ENCODE measurements at regions not wholly inside any gene's neighbourhood (a gene's known extent, or its start where the extent isn't known, plus 50 kb on each side); places are given as distances from the start of the nearest gene placed in this dataset.
"Not testable (repeated sequence)": the region's sequence is repeated elsewhere in the genome, so short reads cannot be mapped to it uniquely, and the experiment has no call there.

DNA sequence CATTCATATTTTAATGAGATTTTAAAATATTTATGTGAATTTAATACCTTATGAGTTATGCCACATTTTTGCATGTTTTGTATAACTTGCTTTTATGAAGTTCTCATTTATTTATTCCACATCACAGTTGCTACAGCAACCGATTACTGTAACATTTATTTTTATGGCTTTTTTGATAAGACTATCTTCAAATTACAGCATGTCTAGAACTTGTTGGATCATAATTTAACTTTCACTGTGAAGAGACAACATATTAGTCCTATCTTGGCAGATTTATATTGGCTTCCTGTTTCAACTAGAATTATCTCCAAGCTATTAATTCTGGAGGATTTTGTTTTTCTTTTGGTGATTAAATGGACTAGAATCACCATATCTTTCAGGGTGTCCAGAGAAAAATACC lies 793.7 kb upstream of the SLITRK5 start:
- DNase-seq, result no peak

DNA sequence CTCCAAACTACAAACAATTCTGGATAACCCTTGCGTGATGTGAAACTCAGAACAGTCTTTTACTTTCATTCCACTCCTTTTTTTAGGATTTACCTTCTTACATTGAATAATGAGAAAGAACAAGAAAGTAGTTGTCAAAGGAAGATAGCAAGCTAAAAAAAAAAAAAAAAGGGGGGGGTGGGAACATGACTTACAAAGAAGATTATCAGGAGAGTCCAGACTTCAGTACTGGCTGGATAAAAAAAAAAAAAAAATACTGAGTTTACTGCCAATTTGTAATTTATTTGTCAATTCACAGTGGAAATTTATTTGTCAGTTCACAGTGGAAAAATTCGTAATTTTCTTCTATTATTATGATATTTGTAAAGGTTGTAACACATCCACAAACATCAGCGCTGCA lies 792.4 kb upstream of the SLITRK5 start:
- DNase-seq, result no peak

DNA sequence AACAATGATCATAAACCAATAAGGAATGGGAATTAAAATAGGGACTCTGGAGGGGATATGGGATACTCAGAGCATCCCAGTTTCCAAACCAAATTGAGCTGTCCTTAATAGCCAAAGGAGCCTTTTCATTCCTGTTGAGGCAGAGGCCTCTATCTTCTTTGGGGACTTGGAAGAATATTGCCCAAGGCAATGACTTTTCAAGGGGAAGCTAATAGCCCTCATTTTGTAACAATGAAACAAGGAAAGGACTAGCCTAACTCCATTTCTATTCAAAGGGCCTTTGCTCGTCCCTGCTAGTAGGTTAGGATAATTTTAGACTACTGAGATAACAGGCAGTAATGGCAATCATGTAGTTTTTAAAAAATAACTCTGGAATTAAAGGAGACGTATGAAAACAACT lies 789.8 kb upstream of the SLITRK5 start:
- no peak for DNase-seq

DNA sequence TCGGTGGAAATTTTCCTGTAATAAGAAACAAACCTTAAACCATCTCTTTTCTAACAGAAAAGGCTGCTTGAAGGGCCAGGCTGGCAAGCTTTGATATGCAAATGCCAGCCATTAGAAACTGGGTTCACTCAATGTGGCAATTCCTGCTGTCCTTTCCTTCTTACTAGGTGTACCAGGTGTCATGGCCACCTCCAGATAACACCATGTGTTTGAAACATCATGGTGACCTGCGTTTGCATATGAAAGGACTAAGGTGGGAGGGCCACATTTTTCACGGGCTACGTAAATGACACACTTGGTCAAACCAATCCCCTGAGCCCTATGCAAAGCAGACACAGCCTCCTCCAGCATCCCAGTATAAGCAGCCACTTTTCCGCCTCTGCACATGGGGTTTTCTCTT lies 789.1 kb upstream of the SLITRK5 start:
- DNase-seq, result no peak

DNA sequence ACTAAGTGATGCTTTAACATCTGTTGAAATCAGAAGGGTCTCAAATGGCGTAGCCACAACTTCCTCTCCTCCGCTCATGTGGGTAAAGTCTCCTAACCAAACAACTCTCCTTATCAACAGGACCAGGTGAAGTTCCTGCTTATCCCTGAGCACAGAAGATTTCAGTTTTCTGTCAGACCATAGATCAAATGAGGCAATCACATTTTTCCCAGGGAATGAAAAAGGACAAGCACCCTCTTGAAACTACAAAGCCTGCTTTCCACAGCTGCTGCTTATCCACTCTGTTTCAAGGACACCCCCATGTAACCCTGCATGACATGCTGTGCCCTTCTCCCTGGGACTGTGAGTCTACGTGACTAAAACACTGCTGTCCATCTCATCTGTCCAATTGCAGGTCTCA lies 788.3 kb upstream of the SLITRK5 start:
- DNase-seq, result no peak

DNA sequence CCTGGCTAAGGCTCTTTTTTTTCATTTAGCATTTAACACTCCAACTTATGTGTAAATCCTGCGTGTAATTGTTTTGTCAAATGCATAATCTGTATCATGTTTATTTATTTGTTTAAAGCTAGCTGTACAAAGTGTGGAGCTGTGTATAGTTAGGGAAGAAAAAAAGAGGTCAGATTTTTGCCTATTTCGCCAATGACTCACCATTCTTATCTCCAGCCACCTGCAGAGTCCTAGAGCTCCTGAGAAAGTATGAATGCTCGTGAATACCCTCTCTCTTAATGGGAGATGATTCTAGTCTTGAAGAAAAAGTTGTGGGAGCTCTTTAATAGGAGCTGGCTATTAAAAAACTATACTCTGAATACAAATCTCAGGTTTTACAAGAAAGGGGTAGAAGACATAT lies 778.8 kb upstream of the SLITRK5 start:
- no peak for DNase-seq

DNA sequence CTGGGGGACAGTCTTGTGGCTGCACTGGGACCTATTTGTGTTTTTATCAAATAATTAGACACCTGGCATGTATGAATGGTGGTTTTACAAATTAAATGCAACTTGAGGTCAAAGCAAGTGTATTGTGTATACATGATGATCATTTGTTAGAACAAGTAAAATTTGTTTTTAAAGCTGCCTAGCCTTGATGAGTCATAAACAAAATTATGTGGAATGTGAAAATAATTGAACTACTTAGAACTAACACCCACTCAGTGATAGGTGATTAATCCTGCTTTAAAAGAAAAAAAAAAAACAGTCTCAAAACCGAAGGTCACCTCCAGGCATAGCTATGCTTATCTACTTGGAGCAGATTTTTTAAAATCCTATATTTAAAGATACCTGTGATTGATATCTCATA lies 770.3 kb upstream of the SLITRK5 start:
- no peak for DNase-seq

DNA sequence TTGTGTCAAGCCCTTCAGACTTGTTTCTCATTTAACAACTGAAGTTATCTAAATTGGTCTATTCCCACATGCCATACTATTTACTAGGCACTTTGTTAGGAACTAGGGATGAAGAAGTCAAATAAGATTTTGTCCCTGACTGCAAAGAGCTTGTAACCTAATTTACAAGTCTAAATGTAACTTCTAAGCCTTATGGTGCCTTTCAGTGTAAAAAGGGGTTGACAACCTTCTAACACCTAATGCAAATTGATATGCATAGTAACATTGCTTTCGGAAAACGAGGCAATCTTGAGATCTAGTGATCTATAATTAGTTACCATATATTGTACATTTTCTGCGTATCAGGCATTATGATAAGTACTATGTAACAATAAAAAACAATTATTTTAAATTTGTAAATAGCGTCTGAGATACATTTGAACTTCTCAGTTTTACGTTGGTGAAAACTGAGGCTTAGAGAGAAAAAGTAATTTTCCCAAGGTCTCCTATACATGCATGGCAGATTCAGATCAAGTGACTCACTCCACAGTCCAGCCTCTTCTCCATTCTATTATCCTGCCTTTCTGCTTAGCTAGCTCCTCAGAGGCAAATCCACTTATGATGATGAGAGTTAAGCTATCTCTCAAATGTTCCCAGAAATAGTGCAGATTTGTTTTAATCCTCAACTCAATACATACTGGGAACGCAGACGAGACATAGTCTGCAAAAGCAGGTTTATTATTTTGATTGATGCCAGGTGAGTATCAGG lies 764.9 kb upstream of the SLITRK5 start:
- no peak for DNase-seq

DNA sequence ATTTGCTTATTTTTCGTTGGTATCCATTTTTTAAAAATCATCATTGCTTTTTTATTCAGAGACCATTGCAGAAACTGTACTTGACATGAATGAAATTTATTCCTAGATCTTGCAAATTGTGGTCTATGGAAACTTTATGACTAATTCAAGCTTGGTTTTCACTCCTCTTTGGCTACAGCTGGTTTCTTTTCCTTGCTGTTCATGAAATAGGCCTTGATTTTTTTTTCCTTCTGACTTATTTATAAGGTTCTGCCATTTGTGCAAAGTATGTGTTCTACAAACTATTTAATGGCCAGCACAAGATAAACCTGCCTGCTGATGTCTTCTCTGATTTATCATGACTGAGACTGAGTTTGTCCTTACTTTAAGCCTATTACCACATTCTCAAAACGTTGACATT lies 764.0 kb upstream of the SLITRK5 start:
- no peak for DNase-seq

DNA sequence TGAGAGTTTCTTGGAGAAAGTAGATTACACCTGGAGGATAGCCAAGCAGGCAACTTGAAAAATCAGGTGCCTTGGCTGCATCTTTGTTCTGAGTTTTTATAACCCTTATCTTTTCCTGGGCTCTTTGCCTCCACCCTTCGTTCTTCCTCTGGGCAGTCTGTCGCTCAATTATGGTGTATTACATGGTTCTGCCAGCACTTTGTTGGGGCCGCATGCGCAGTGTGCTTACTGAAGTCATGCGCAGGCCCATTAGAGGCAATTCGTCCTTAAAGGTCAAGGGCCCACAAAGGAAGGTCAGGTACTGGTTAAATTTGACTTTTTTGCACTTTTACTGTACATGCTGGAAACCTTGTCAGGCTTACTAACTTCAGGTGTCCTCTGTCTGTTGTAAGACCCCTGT lies 761.9 kb upstream of the SLITRK5 start:
- DNase-seq, result no peak

DNA sequence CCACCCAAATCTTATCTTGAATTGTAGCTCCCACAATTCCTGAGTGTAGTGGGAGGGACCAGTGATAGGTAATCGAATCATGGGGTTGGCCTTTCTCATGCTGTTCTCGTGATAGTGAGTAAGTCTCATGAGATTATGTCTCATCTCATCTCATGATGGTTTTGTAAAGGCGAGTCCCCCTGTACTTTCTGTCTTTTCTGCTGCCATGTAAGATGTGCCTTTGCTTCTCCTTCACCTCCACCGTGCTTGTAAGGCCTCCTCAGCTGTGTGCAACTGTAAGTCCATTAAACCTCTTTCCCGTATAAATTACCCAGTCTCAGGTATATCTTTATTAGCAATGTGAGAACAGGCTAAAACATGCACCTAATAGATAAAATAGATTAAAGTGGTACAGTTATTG lies 756.4 kb upstream of the SLITRK5 start:
- no peak for DNase-seq

DNA sequence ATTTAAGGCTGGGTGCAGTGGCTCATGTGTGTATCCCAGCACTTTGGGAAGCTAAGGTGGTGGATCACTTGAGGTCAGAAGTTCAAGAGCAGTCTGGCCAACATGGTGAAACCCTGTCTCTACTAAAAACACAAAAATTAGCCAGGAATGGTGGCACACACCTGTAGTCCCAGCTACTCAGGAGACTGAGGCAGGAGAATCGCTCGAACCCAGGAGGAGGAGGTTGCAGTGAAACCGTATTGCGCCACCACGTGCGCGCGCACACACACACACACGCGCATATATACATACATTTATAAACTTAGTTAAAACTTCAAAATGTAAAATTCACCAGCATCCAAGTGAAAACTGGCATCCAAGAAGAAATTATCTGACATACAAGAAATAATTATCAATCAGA lies 753.7 kb upstream of the SLITRK5 start:
- not testable (repeated sequence) for DNase-seq

DNA sequence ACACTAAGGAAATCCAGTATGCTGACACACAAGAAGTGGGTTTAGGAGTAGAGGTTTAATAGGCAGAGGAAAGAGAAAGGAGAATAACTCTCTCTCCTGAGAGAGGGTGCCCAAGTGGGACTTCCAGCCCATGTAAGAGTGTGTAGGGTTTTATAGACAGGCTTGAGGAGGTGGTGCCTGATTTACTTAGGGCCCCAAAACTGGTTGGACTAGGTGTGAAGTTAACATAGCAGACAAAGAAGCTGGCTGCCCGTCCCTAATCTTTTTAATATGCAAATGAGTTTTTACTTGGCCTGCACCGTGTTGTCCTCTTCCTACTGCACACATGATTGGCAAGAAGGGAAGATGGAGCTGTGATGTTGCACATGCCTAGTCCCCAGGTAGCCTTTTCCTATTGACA lies 752.5 kb upstream of the SLITRK5 start:
- no peak for DNase-seq

DNA sequence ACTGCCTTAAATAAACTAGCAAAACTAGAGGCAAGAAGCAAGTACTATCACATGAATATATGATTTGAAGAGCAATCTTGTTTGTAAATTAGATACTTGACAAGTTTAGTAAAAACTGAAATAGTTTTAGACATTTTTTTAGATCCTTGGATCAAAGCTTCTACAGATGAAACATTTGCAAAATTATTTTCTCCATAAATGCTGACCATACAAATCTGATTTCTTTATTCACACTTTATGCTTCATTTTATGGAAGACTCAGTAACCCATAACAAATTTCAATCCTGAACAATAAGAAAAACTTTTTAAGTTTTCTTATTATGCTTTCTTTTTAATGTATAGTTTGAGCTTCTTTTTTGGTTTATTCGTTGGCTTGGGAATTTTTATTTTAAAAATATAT lies 750.2 kb upstream of the SLITRK5 start:
- no peak for DNase-seq

DNA sequence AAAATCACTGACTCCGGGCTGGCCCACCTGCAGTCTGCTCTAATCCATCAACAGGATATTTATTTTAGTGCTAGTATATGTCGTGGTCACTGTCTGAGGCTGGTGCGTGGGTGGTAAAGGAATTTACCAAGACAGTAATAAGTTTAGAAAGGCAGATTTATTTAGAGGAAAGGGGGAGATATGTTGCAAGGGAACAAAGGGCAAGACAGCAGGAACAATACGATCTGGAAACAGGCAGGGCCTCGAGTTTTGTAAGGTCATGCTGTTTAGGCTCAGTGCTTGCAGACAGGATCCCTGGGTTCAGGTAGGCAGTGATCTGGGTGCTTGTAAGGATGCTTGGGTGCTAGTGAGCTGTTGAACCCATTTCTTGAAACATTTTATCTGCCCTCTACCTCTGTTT lies 748.2 kb upstream of the SLITRK5 start:
- no peak for DNase-seq

DNA sequence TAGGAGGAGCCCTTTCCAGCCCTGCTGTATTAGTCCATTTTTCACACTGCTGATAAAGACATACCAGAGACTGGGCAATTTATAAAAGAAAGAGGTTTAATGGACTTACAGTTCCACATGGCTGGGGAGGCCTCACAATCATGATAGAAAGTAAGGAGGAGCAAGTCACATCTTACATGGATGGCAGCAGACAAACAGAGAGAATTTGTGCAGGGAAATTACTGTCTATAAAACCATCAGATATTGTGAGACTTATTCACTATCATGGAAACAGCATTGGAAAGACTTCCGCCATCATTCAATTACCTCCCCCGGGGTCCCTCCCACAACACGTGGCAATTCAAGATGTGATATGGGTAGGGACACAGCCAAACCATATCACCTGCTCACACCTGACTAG lies 744.3 kb upstream of the SLITRK5 start:
- DNase-seq, result not testable (repeated sequence)

DNA sequence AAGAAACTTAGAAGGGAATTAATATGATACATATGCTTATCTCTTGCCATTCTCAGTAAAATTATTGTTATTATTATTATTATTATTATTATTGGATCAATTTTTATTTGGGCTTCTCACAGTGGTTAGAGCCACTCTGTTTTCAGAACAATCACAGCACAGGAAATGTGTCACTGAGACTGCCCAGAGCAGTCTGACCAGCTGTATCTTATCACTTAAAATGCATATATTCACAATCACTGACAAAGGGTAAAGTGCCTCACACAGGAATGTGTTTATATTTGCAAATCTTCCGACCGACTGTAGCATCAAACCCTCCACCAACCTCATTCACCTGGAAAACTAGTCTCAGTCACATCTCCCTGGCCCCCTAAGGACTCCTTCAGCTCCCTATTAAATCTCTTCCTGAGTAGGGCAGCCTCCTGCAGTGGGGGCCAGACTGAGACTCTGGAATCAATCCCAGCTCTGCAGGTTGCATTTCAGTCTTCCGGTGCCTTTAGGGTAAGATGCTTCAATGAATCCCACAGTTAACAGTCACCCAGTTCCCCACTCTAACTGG lies 738.3 kb upstream of the SLITRK5 start:
- peak; percentile 63 for DNase-seq

DNA sequence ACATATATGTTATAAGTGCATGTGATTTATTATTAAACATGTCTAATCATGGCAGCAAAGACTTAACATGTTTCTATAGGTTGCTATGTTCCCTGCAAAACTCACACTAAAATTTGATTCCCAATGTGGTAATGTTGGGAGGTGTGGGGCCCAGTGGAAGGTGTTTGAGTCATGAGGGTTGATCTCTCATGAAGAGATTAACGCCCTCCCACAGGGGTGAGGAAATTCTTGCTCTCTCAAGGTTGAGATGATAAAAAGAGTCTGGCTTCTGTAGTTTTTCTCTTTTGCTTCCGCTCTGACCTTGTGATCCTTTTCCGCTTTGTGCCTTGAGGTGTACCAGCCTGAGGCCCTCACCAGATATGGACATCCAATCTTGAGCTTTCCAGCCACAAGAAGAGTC lies 737.5 kb upstream of the SLITRK5 start:
- peak; percentile 49 for DNase-seq

DNA sequence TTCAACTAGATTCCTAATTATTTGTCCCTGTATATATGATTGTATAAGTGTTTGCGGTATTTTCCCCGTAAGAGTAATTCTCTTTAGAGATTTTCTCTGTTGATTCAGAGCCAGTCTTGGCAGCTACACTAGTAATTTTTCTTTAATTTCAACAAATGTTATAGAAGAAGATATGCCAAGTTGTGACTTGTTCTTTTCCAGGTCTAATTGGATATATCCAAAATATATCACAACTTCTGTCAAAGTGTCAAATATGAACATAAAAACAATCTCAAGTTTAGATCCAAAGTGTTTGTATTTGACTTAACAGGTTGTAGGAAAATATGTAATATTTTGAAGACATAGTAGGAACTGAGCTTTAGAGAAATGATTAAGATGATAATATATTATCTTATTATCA lies 733.9 kb upstream of the SLITRK5 start:
- no peak for DNase-seq

DNA sequence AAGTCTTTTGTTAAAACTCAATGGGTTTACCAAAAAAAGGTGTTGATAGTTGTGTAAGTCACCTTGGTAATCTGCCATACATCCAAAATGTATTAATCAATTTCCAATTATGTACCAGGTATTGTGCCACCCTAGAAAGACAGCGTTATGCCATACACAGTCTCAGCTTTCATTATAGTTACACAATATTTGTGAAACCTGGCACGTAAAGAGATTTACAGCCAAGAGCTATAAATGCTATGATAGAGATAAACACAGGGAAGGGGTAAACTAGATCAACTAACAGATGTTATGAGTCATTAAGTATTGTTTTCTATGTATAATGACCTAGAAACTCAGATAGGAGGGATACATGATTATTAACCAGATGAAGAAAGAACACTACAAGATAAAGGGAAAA lies 725.6 kb upstream of the SLITRK5 start:
- no peak for DNase-seq

DNA sequence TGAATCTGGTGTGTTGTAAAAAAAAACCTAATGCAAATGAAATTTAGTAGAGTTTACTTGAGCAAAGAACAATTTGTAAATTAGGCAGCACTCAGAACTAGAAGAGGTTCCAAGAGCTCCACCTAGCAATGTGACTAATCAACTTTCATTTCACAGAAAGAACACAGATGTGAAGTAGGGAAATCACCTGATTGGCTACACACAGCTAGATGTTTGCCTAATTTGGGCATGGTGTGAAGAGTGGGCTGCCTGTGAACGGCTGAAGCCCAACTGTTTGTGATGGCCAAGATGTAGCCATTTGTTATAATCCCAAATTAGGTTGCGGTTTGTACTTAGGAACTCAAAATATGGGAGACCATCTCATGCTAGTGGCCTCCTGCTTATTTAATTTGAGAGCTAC lies 724.4 kb upstream of the SLITRK5 start:
- DNase-seq, result no peak

DNA sequence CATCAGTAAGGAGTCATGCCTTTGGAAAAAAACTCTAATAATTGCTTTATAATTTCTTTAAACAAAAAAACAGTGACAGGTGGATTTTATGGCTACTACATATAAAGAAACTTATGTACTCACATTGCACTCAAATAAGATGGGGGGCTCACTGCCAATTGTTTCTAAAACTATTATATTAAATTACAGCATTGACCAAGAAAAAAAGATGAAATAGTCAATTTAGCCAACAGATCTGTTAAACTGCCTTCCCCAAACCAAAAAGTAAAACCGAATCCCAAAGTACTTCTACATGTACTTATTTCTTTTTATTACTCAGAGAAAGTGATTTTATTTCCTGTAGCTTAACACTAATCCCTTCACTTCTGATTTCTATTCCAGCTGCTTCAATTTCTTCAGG lies 716.8 kb upstream of the SLITRK5 start:
- no peak for DNase-seq

DNA sequence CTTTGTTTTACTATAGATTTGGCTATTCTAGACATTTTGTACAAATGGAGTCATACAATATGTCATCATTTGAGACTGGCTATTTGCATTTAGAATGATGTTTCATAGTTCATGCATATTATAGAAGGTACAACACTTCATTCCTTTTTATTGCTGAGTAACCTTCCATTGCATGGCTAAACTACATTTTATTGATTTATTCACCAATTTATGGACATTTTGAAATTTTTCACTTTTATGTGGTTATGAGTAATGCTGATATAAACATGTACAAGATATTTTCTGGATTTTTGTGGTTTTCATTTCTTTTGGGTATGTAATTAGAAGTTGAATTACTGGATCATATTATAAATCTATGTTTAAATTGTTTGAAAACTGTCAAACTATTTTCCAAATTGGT lies 710.3 kb upstream of the SLITRK5 start:
- DNase-seq, result no peak

DNA sequence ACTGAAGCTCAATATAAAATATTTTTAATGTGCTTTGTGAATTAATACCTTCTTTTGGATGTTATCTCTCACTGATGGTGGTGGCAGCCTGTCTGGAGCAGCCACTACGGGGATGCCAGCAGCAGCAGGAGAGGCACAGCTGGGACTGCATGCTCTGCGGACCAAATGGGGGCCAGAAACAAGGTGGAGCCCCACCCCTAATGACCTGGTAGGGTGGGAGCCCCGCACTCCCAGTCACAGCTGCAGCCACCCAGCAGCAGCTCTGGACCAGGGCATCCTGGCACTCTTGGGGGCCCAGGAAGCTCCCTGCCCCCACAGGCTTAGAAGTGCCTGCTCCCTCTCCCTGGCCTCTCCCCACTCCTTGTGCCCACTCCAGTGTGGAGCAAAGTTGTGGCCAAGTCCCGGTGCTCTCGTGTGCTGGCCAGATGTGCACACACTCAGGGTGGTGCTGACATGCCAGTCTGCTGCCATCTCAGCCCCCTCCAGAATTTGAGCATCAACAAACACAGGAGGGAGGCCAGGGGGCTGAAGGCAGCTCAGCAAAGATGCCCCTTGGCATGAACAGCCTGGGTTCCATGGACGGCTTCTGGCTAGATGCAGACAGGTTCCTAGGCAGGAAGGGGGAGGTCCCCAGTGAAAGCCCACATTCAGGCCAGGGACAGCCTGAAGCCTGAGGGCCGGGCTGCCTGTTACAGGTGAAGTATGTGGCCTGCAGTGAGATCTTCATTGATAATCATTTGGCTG lies 696.7 kb upstream of the SLITRK5 start:
- DNase-seq, result peak; percentile 75

DNA sequence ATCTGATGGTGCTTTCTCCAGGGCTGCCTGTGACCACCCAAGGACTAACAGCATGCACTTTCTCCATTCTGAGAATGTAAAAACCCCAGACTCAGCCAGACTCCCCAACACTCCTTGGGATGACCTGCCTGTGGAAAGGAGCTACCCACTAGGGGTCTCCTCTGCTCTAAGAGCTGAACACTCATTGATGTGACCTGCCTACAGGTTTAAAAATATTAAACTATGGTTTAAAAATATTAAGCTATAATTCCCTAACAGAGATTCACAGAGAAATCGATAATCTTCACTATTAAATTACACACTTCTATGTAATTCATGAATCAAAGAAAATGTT lies 696.2 kb upstream of the SLITRK5 start:
- DNase-seq, result no peak

Measured in islet precursor cell (in vitro differentiated cells).